Loucy (cell line): ENCODE measurements at regions not wholly inside any gene's neighbourhood (a gene's known extent, or its start where the extent isn't known, plus 50 kb on each side); places are given as distances from the start of the nearest gene placed in this dataset.
"Not testable (repeated sequence)": the region's sequence is repeated elsewhere in the genome, so short reads cannot be mapped to it uniquely, and the experiment has no call there.

Source experiments
- H2AFZ ChIP-seq: fragments of 200-600 bp; sonication (generic); 2 replicates; pipeline ENCODE4 v1.6.0; 2016; ENCODE audit warnings: antibody characterized with exemption, mild to moderate bottlenecking, low read length, moderate library complexity
- H3F3A ChIP-seq: fragments of 200-600 bp; 2 replicates; pipeline ENCODE4 v1.6.0; 2016; ENCODE audit warnings: antibody characterized with exemption, low read depth, mild to moderate bottlenecking
- H3K27me3 ChIP-seq: fragments of 200-600 bp; sonication (generic); 2 replicates; pipeline ENCODE4 v1.6.1; 2014; ENCODE audit warnings: low read length, mild to moderate bottlenecking; ENCODE audit not compliant: insufficient read depth, poor library complexity, severe bottlenecking
- H3K36me3 ChIP-seq: fragments of 200-600 bp; sonication (generic); 2 replicates; pipeline ENCODE4 v1.6.1; 2016; ENCODE audit warnings: low read length; ENCODE audit not compliant: insufficient read depth
- H3K4me1 ChIP-seq: fragments of 200-600 bp; sonication (generic); 2 replicates; pipeline ENCODE4 v1.5.1; 2014; ENCODE audit warnings: low read length, mild to moderate bottlenecking; ENCODE audit not compliant: insufficient read depth, poor library complexity, severe bottlenecking
- H3K4me2 ChIP-seq: fragments of 200-600 bp; sonication (generic); 2 replicates; pipeline ENCODE4 v1.6.0; 2014; ENCODE audit warnings: antibody characterized with exemption, low read length, low read depth, mild to moderate bottlenecking; ENCODE audit not compliant: poor library complexity, severe bottlenecking
- H3K4me3 ChIP-seq: fragments of 200-600 bp; sonication (generic); 2 replicates; pipeline ENCODE4 v1.5.1; 2014; ENCODE audit warnings: low read length, mild to moderate bottlenecking, mixed read lengths; ENCODE audit not compliant: poor library complexity, severe bottlenecking
- H3K79me2 ChIP-seq: fragments of 200-600 bp; sonication (generic); 2 replicates; pipeline ENCODE4 v1.6.1; 2014; ENCODE audit warnings: low read length; ENCODE audit not compliant: insufficient read depth
- H3K9ac ChIP-seq: fragments of 200-600 bp; sonication (generic); 2 replicates; pipeline ENCODE4 v1.6.0; 2014; ENCODE audit warnings: mild to moderate bottlenecking, low read depth, low read length, moderate library complexity; ENCODE audit not compliant: poor library complexity, severe bottlenecking
- H3K9me2 ChIP-seq: fragments of 200-600 bp; sonication (generic); replicated peaks from 2 replicates; pipeline ENCODE4 v1.6.1; 2016; ENCODE audit warnings: low read depth, low read length, mixed read lengths
- H3K9me3 ChIP-seq: fragments of 200-600 bp; sonication (generic); 2 replicates; pipeline ENCODE4 v1.6.1; 2014; ENCODE audit warnings: mild to moderate bottlenecking, antibody characterized with exemption, low read length, low read depth; ENCODE audit not compliant: insufficient read depth
- H4K20me1 ChIP-seq: fragments of 200-600 bp; sonication (generic); 2 replicates; pipeline ENCODE4 v1.6.0; 2014; ENCODE audit warnings: antibody characterized with exemption, low read length, mild to moderate bottlenecking; ENCODE audit not compliant: insufficient read depth, poor library complexity, severe bottlenecking
- CTCF ChIP-seq: fragments of 200-600 bp; sonication (generic); conservative IDR thresholded peaks from 2 replicates; pipeline ENCODE4 v1.5.1; 2014; ENCODE audit warnings: mild to moderate bottlenecking, antibody characterized with exemption, low read length
- EZH2phosphoT487 ChIP-seq: fragments of 200-600 bp; IDR thresholded peaks from 2 replicates; pipeline ENCODE4 v1.6.1; 2018; ENCODE audit warnings: antibody characterized with exemption, mild to moderate bottlenecking, moderate library complexity, borderline replicate concordance

DNA sequence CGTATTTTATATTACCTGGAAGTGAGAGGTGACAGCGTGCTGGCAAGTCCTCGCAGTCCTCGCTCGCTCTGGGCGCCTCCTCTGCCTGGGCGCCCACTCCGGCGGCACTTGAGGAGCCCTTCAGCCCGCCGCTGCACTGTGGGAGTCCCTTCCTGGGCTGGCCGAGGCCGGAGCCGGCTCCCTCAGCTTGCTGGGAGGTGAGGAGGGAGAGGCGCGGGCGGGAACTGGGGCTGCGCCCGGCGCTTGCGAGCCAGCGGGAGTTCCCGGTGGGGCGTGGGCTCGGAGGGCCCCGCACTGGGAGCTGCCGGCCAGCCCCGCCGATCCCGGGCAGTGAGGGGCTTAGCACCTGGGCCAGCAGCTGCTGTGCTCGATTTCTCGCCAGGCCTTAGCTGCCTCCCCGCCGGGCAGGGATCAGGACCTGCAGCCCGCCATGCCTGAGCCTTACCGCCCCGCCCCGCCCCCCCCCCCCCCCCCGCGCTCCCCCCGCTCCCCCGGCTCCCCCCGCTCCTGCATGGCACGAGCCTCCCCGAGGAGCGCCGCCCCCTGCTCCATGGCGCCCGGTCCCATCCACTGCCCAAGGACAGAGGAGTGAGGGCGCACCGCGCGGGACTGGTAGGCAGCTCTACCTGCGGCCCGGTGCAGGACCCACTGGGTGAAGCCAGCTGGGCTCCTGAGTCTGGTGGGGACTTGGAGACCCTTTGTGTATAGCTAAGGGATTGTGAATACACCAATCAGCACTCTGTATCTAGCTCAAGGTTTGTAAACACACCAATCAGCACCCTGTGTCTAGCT is 298.9 kb upstream of the MAGEB16 start:
- H3K9me2 ChIP-seq: no peaks in the 10 kb centered on the region
- H3K79me2 ChIP-seq: no peaks in the 10 kb centered on the region
- TF ChIP-seq EZH2phosphoT487: no peak
- no peak overlapping the region for H3K9ac ChIP-seq
- no peaks in the 10 kb centered on the region for H3K9me3 ChIP-seq
- H3K27me3 ChIP-seq: no peaks in the 10 kb centered on the region
- H3K36me3 ChIP-seq: no peaks in the 10 kb centered on the region
- no peak overlapping the region for H2AFZ ChIP-seq
- no peaks in the 10 kb centered on the region for H3K4me1 ChIP-seq
- no peaks in the 10 kb centered on the region for H4K20me1 ChIP-seq
- no peak overlapping the region for H3K4me3 ChIP-seq
- no peaks in the 10 kb centered on the region for H3F3A ChIP-seq
- no peak overlapping the region for H3K4me2 ChIP-seq

DNA sequence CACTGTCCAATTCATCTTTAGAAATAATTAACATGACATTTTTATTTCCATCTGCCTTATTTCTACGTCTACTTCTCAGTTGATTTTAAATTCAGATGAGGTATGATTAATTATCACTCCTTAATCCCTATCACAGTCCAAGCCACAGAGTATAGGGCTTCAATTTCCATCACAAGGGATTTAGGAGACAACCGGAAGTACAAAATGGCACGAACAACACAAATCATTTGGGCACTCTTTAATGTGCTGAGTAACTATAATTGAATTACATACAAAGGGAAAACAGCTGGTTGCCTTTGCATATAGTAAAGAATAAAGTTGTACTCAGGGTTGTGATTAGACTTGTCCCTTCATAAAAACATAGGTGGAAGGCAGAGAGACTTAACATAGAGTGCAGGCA is 290.4 kb upstream of the MAGEB16 start:
- H3K79me2 ChIP-seq: no peaks in the 10 kb centered on the region
- H3K9ac ChIP-seq: no peak overlapping the region
- H3K36me3 ChIP-seq: no peaks in the 10 kb centered on the region
- no peak overlapping the region for H3K4me2 ChIP-seq
- no peaks in the 10 kb centered on the region for H3F3A ChIP-seq
- H3K4me3 ChIP-seq: no peak overlapping the region
- no peaks in the 10 kb centered on the region for H4K20me1 ChIP-seq
- no peaks in the 10 kb centered on the region for H3K9me2 ChIP-seq
- H3K27me3 ChIP-seq: no peaks in the 10 kb centered on the region
- no peaks in the 10 kb centered on the region for H3K9me3 ChIP-seq
- no peak overlapping the region for H2AFZ ChIP-seq
- TF ChIP-seq EZH2phosphoT487 (no peak), CTCF (no peak)
- no peaks in the 10 kb centered on the region for H3K4me1 ChIP-seq

GRCh38 chrX:35548003-35548402 is 250.1 kb upstream of the MAGEB16 start:
- H3K79me2 ChIP-seq, H3K4me1 ChIP-seq, H3K4me2 ChIP-seq, H4K20me1 ChIP-seq, H3K9ac ChIP-seq, H3K36me3 ChIP-seq, H3K27me3 ChIP-seq, H2AFZ ChIP-seq, H3K4me3 ChIP-seq, H3F3A ChIP-seq, H3K9me2 ChIP-seq, H3K9me3 ChIP-seq: not testable (repeated sequence)

- no peaks in the 10 kb centered on the region for H3K27me3 ChIP-seq
- no peaks in the 10 kb centered on the region for H3F3A ChIP-seq
- no peaks in the 10 kb centered on the region for H3K79me2 ChIP-seq
- no peak for TF ChIP-seq EZH2phosphoT487
- TF ChIP-seq CTCF: no peak
- H3K9me3 ChIP-seq: no peaks in the 10 kb centered on the region
- no peak overlapping the region for H2AFZ ChIP-seq
- no peaks in the 10 kb centered on the region for H4K20me1 ChIP-seq
- H3K4me3 ChIP-seq: no peak overlapping the region
- H3K9ac ChIP-seq: no peak overlapping the region
- no peaks in the 10 kb centered on the region for H3K4me1 ChIP-seq
- H3K4me2 ChIP-seq: no peak overlapping the region
- no peaks in the 10 kb centered on the region for H3K36me3 ChIP-seq
- no peaks in the 10 kb centered on the region for H3K9me2 ChIP-seq
Measured at GRCh38 chrX:35557916-35558315, 240.2 kb upstream of the MAGEB16 start.
